Left lung (tissue), 4 donors: ENCODE measurements at regions not wholly inside any gene's neighbourhood (a gene's known extent, or its start where the extent isn't known, plus 50 kb on each side); places are given as distances from the start of the nearest gene placed in this dataset.

Experiments used
- ATAC-seq: fragments of 200-7000 bp; cut with Tn5 transposase; one replicate; pipeline ENCODE4 v1.9.1; 2020; ENCODE audit warnings: moderate library complexity
- DNase-seq, 4 donors: peaks; one replicate each; pipeline ENCODE4 v3.0.0-alpha.2; 2013 to 2020
- H3K27ac ChIP-seq, 2 donors: fragments of 200-600 bp; sonication (generic) in 1 of 2; one replicate each; pipeline versions ENCODE4 v1.5.0 to v1.8.0; 2020 to 2021
- H3K27me3 ChIP-seq, 2 donors: fragments of 200-600 bp; sonication (generic) in 1 of 2; one replicate each; pipeline versions ENCODE4 v1.5.0 to v1.8.0; 2020 to 2021
- H3K36me3 ChIP-seq, 2 donors: fragments of 200-600 bp; sonication (generic) in 1 of 2; one replicate each; pipeline versions ENCODE4 v1.5.0 to v1.8.0; 2020 to 2021
- H3K4me1 ChIP-seq, 2 donors: fragments of 200-600 bp; one replicate each; pipeline ENCODE4 v1.8.0; 2021
- H3K4me3 ChIP-seq, 2 donors: fragments of 200-600 bp; sonication (generic) in 1 of 2; one replicate each; pipeline versions ENCODE4 v1.5.0 to v1.8.0; 2020 to 2021; ENCODE audit warnings: mild to moderate bottlenecking in 1 of 2
- H3K9me3 ChIP-seq, 2 donors: fragments of 200-600 bp; sonication (generic) in 1 of 2; one replicate each; pipeline versions ENCODE4 v1.5.0 to v1.8.0; 2020 to 2021
- intact Hi-C, 2 donors: fragments of 100-400 bp; cut with DNase I; formaldehyde crosslinking; loops; one replicate each; pipeline versions ENCODE4 v1.11.2 to v1.14.2; 2022
- TF ChIP-seq, protein P1 (sequence below), 2 donors: fragments of 200-600 bp; sonication (generic) in 1 of 2; IDR thresholded peaks; one replicate each; pipeline versions ENCODE4 v1.5.0 to v1.8.0; 2021; ENCODE audit warnings: antibody characterized with exemption in 2 of 2
- donor health status: DM: no; HTN: yes; CAD: no.
- donor health status: DM: no; HTN: no; CAD: no.

DNA sequence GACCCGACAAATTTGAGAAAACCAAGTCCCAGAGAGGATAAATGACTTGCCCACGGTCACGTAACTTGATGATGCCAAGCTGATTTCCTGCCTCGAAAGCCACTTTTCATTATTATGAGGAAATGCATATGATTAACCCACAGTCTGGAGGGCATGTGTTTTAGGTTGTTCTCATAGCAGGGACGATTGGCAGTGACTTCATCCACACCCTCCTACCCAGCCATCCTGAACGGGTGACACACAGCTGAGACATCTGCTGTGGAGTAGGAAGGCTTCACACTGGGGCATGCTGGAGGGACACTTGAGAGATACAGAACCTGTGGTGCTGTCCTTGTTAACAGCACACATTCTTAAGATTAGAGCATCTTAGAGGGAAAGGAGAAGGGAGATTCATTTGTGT lies 65.4 kb upstream of the WDFY2 start:
- H3K36me3 ChIP-seq, result no peaks in the 10 kb centered on the region
- H3K4me3 ChIP-seq, result no peak overlapping the region
- no peak for ATAC-seq
- no peaks in the 10 kb centered on the region for H3K9me3 ChIP-seq
- DNase-seq, result no peak
- TF ChIP-seq, protein P1, sequence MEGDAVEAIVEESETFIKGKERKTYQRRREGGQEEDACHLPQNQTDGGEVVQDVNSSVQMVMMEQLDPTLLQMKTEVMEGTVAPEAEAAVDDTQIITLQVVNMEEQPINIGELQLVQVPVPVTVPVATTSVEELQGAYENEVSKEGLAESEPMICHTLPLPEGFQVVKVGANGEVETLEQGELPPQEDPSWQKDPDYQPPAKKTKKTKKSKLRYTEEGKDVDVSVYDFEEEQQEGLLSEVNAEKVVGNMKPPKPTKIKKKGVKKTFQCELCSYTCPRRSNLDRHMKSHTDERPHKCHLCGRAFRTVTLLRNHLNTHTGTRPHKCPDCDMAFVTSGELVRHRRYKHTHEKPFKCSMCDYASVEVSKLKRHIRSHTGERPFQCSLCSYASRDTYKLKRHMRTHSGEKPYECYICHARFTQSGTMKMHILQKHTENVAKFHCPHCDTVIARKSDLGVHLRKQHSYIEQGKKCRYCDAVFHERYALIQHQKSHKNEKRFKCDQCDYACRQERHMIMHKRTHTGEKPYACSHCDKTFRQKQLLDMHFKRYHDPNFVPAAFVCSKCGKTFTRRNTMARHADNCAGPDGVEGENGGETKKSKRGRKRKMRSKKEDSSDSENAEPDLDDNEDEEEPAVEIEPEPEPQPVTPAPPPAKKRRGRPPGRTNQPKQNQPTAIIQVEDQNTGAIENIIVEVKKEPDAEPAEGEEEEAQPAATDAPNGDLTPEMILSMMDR (IDR thresholded peaks at IDR 0.05), result no peak
- H3K27ac ChIP-seq, result no peak overlapping the region
- H3K27me3 ChIP-seq, result no peaks in the 10 kb centered on the region
- peaks cover 0 to 9% of the 10 kb centered on the region in 2 donors for H3K4me1 ChIP-seq
- intact Hi-C loops, result no loop called here

DNA sequence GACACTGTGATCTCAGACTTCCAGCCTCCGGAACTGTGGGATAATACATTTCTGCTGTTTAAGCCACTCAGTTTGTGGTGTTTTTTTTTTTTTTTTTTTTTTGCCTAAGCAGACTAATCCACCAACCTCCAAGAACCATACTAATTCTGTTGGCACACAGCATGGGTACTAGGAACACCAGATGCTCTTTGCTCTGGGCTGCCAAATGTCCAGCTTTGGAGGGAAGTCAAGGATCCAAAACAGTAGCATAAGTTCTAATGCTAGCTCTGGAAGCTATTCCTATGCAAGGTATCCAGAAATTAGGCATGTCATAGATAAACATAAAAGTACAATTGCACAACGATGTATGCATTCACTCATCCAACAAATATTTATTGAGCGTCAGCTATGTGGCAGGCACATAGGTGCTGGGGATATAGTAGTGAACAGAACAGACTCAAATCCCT lies 64.5 kb upstream of the WDFY2 start:
- intact Hi-C loops, result no loop called here
- no peak overlapping the region for H3K4me3 ChIP-seq
- DNase-seq, result no peak
- no peak overlapping the region for H3K27ac ChIP-seq
- no peaks in the 10 kb centered on the region for H3K36me3 ChIP-seq
- TF ChIP-seq, protein P1 (IDR thresholded peaks at IDR 0.05), result no peak
- H3K27me3 ChIP-seq, result no peaks in the 10 kb centered on the region
- no peaks in the 10 kb centered on the region for H3K9me3 ChIP-seq
- H3K4me1 ChIP-seq, result peaks cover 0 to 9% of the 10 kb centered on the region in 2 donors
- ATAC-seq, result no peak

DNA sequence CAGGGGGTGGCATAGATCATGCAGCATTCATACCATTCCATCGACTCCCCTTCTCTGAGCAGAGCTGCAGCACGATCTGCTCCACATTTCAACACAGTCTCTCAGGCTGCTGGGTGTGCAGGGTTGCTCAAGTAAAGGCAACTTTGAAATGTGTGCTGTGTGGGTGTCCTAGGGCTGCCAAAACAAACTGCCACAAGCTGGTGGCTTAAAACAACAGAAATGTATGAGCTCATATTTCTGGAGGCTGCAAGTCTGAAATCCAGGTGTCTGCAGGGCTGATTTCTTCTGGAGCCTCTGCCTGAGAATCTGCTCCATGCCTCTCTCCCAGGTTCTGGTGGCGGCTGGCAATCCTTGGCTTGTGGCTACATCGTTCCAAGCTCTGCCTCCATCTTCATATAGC lies 63.7 kb upstream of the WDFY2 start:
- H3K27me3 ChIP-seq, result no peaks in the 10 kb centered on the region
- intact Hi-C loops, result no loop called here
- TF ChIP-seq, protein P1 (IDR thresholded peaks at IDR 0.05), result no peak
- H3K4me3 ChIP-seq, result no peak overlapping the region
- H3K4me1 ChIP-seq, result peaks cover 0 to 9% of the 10 kb centered on the region in 2 donors
- H3K27ac ChIP-seq, result no peak overlapping the region
- DNase-seq (no peak), ATAC-seq (no peak)
- no peaks in the 10 kb centered on the region for H3K9me3 ChIP-seq
- no peaks in the 10 kb centered on the region for H3K36me3 ChIP-seq

DNA sequence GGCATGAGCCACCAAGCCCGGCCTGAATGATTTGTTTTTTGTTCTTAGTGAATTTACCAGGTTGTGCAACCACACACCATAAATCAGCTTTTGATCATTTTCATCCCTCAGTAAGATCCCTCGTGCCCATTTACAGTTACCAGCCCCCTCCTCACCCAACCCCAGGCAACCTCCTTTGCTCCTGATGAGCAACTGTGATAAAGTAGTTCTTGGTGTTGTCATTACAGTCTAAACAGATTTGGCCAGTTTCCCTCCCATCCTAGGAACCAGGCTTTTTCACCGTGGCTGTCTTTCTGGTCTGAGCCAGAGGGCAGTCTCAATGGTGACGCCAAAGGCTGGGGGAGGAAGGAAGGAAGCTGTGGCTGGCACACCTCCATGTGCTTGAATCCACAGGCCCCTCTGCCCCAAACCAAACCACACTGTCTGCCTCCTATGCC lies 61.2 kb upstream of the WDFY2 start:
- Histone ChIP-seq H3K36me3 (no peaks in the 10 kb centered on the region), H3K4me3 (no peak overlapping the region), H3K9me3 (no peaks in the 10 kb centered on the region), H3K27me3 (no peaks in the 10 kb centered on the region), H3K4me1 (peaks cover 0 to 9% of the 10 kb centered on the region in 2 donors), H3K27ac (no peak overlapping the region)
- intact Hi-C loops, result no loop called here
- ATAC-seq, result peak; percentile 22
- peak in 1 of 4 donors; percentile 59 for DNase-seq
- TF ChIP-seq, protein P1 (IDR thresholded peaks at IDR 0.05), result no peak

DNA sequence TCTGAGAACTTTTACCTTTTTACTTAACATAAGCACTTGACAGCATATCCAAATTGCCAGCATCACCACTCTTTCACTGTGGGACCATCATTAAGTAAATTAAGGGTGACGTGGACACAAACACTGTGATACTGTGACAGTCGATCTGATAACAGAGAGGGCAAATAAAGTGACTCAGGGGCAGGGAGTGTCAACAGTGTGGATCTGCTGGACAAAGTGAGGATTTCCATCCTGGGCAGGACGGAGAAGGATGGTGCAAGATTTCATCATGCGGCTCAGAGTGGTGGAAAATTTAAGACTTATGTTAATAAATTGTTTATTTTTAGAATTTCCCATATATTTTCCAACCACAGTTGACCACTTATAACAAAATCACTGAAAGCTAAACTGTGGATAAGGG lies 60.0 kb upstream of the WDFY2 start:
- Histone ChIP-seq H3K4me3 (no peak overlapping the region), H3K27ac (no peak overlapping the region), H3K9me3 (no peaks in the 10 kb centered on the region), H3K36me3 (no peaks in the 10 kb centered on the region), H3K4me1 (peaks cover 0 to 9% of the 10 kb centered on the region in 2 donors), H3K27me3 (no peaks in the 10 kb centered on the region)
- DNase-seq (no peak), ATAC-seq (no peak)
- TF ChIP-seq, protein P1 (IDR thresholded peaks at IDR 0.05), result no peak
- intact Hi-C loops, result no loop called here
